Fibroblast of skin of scalp (primary cell): ENCODE measurements at regions not wholly inside any gene's neighbourhood (a gene's known extent, or its start where the extent isn't known, plus 50 kb on each side); places are given as distances from the start of the nearest gene placed in this dataset.

ENCODE experiments used
- DNase-seq: peaks from one replicate; pipeline ENCODE4 v3.0.0-alpha.2; 2013

- DNase-seq, result peak; percentile 92
These were observed 224.9 kb downstream of the SEC14L1 start for GRCh38 chr17:77365584-77366186.

GRCh38 chr17:77366206-77366557, 225.4 kb downstream of the SEC14L1 start:
- no peak for DNase-seq

- DNase-seq, result peak; percentile 63
These were observed 225.9 kb downstream of the SEC14L1 start for GRCh38 chr17:77366558-77367245.

GRCh38 chr17:77369544-77369971, 228.8 kb downstream of the SEC14L1 start:
- DNase-seq, result no peak

- DNase-seq, result no peak
These were observed 229.8 kb downstream of the SEC14L1 start for GRCh38 chr17:77370586-77370985.

- DNase-seq, result peak; percentile 85
These were observed 230.5 kb downstream of the SEC14L1 start for GRCh38 chr17:77371117-77371887.

- no peak for DNase-seq
These were observed 231.2 kb downstream of the SEC14L1 start for GRCh38 chr17:77371888-77372443.

- peak; percentile 97 for DNase-seq
These were observed 231.9 kb downstream of the SEC14L1 start for GRCh38 chr17:77372444-77373298.

GRCh38 chr17:77373299-77374169, 232.8 kb downstream of the SEC14L1 start:
- DNase-seq, result no peak

GRCh38 chr17:77374170-77374936, 233.6 kb downstream of the SEC14L1 start:
- DNase-seq, result peak; percentile 91

- DNase-seq, result no peak
These were observed 234.5 kb downstream of the SEC14L1 start for GRCh38 chr17:77375108-77375916.

- peak; percentile 87 for DNase-seq
These were observed 235.3 kb downstream of the SEC14L1 start for GRCh38 chr17:77375917-77376651.

- no peak for DNase-seq
These were observed 236.3 kb downstream of the SEC14L1 start for GRCh38 chr17:77376795-77377709.

- no peak for DNase-seq
These were observed 237.0 kb downstream of the SEC14L1 start for GRCh38 chr17:77377710-77378235.

- no peak for DNase-seq
These were observed 237.7 kb downstream of the SEC14L1 start for GRCh38 chr17:77378318-77379064.

GRCh38 chr17:77379065-77379428, 238.3 kb downstream of the SEC14L1 start:
- DNase-seq, result no peak

GRCh38 chr17:77379832-77380231, 239.1 kb downstream of the SEC14L1 start:
- no peak for DNase-seq
